ENCODE measurements at regions not wholly inside any gene's neighbourhood (a gene's known extent, or its start where the extent isn't known, plus 50 kb on each side); places are given as distances from the start of the nearest gene placed in this dataset.

- TF ChIP-seq CTCF (IDR thresholded peaks at IDR 0.05) (no peak), POLR2A (IDR thresholded peaks at IDR 0.05) (no peak)
Observed at GRCh38 chr7:125254566-125254965, 324.9 kb upstream of the POT1 start.

Measured in adrenal gland (tissue), 5 donors.